Vagina (tissue), 2 donors: ENCODE measurements at regions not wholly inside any gene's neighbourhood (a gene's known extent, or its start where the extent isn't known, plus 50 kb on each side); places are given as distances from the start of the nearest gene placed in this dataset.
A peak's percentile ranks its signal among the peaks of the same experiment; 100 is the strongest.

ENCODE experiments used
- DNase-seq, 2 donors: peaks; one replicate each; pipeline ENCODE4 v3.0.0-alpha.2; 2017; ENCODE audit errors: extremely low spot score in 2 of 2
- H3K27ac ChIP-seq: fragments of 200-600 bp; sonication (generic); one replicate; pipeline ENCODE4 v1.5.1; 2019
- H3K27me3 ChIP-seq: fragments of 200-600 bp; sonication (generic); one replicate; pipeline ENCODE4 v1.5.1; 2019
- H3K36me3 ChIP-seq, 2 donors: fragments of 200-600 bp; sonication (generic); one replicate each; pipeline ENCODE4 v1.5.1; 2017 to 2019
- H3K4me1 ChIP-seq: fragments of 200-600 bp; sonication (generic); one replicate; pipeline ENCODE4 v1.5.1; 2019
- H3K4me3 ChIP-seq, 2 donors: fragments of 200-600 bp; sonication (generic); 1 replicate in 1 of 2; 2 replicates in 1 of 2; pipeline ENCODE4 v1.5.1; 2016 to 2019
- H3K9me3 ChIP-seq: fragments of 200-600 bp; sonication (generic); one replicate; pipeline ENCODE4 v1.5.1; 2019
- POLR2A ChIP-seq, 2 donors: fragments of 450-650 bp; IDR thresholded peaks; one replicate each; pipeline ENCODE4 v1.6.1; 2017; ENCODE audit warnings: antibody characterized with exemption in 2 of 2, mild to moderate bottlenecking in 2 of 2, moderate library complexity in 2 of 2
- POLR2AphosphoS5 ChIP-seq, 2 donors: sonication (generic); formaldehyde crosslinking; IDR thresholded peaks; one replicate each; pipeline ENCODE4 v1.9.0; 2017; ENCODE audit warnings: antibody characterized with exemption in 2 of 2, mild to moderate bottlenecking in 2 of 2, low read depth in 1 of 2; ENCODE audit not compliant: insufficient read depth in 1 of 2
- intact Hi-C: fragments of 100-400 bp; cut with DNase I; formaldehyde crosslinking; loops from one replicate; pipeline ENCODE4 v1.15.1; 2023
- TF ChIP-seq, protein P1 (sequence below), 3 experiments: fragments of 450-650 bp in 2 of 3; fragments of 200-600 bp in 1 of 3; sonication (generic) in 1 of 3; IDR thresholded peaks; one replicate each; pipeline ENCODE4 v1.5.1; 2017 to 2019; ENCODE audit warnings: antibody characterized with exemption in 3 of 3, mild to moderate bottlenecking in 2 of 3, moderate library complexity in 2 of 3

DNA sequence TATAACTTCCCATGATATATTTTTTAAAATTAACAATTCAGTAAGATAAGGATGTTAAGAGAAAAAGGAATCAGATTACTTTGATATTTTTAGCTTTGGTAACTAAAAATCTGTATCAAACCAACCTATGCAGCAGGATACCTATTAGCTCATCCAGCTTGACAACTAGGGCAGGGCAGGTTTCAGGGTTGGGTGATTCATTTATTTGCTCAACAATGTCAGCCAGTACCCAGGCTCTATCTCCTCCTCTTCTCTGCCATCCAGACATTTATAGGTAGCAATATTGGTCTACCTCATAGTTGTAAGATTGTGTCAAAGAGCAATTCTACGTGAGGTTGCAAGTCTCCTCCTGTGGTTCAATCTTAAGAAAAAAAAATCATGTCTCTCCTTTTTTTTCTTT lies 421.9 kb downstream of the ANKRD50 start:
- Histone ChIP-seq H3K36me3 (no peaks in the 10 kb centered on the region), H3K27me3 (no peaks in the 10 kb centered on the region), H3K4me3 (no peak overlapping the region), H3K4me1 (no peaks in the 10 kb centered on the region), H3K9me3 (no peaks in the 10 kb centered on the region), H3K27ac (no peak overlapping the region)
- TF ChIP-seq POLR2A (IDR thresholded peaks at IDR 0.05) (no peak), POLR2AphosphoS5 (IDR thresholded peaks at IDR 0.05; ENCODE audit: insufficient read depth in 1 of 2, low read depth in 1 of 2) (peak in 1 of 2 donors; percentile 30)
- intact Hi-C loops, result no loop called here
- DNase-seq, result no peak

- no peak overlapping the region for H3K27ac ChIP-seq
- TF ChIP-seq POLR2A (IDR thresholded peaks at IDR 0.05), result no peak
- TF ChIP-seq, protein P1, sequence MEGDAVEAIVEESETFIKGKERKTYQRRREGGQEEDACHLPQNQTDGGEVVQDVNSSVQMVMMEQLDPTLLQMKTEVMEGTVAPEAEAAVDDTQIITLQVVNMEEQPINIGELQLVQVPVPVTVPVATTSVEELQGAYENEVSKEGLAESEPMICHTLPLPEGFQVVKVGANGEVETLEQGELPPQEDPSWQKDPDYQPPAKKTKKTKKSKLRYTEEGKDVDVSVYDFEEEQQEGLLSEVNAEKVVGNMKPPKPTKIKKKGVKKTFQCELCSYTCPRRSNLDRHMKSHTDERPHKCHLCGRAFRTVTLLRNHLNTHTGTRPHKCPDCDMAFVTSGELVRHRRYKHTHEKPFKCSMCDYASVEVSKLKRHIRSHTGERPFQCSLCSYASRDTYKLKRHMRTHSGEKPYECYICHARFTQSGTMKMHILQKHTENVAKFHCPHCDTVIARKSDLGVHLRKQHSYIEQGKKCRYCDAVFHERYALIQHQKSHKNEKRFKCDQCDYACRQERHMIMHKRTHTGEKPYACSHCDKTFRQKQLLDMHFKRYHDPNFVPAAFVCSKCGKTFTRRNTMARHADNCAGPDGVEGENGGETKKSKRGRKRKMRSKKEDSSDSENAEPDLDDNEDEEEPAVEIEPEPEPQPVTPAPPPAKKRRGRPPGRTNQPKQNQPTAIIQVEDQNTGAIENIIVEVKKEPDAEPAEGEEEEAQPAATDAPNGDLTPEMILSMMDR (IDR thresholded peaks at IDR 0.05), result no peak
- no peak for TF ChIP-seq POLR2AphosphoS5 (IDR thresholded peaks at IDR 0.05; ENCODE audit: insufficient read depth in 1 of 2, low read depth in 1 of 2)
- no peaks in the 10 kb centered on the region for H3K27me3 ChIP-seq
- H3K36me3 ChIP-seq, result no peaks in the 10 kb centered on the region
- no peaks in the 10 kb centered on the region for H3K9me3 ChIP-seq
- no peak overlapping the region for H3K4me3 ChIP-seq
- intact Hi-C loops, result no loop called here
- no peak for DNase-seq
- H3K4me1 ChIP-seq, result no peaks in the 10 kb centered on the region
These were observed 417.1 kb downstream of the ANKRD50 start for GRCh38 chr4:124295413-124295812.

GRCh38 chr4:124304941-124305340 lies 407.6 kb downstream of the ANKRD50 start:
- Histone ChIP-seq H3K36me3 (no peaks in the 10 kb centered on the region), H3K4me1 (peaks cover 4% of the 10 kb centered on the region), H3K27ac (no peak overlapping the region), H3K9me3 (no peaks in the 10 kb centered on the region), H3K27me3 (no peaks in the 10 kb centered on the region), H3K4me3 (no peak overlapping the region)
- intact Hi-C loops, result no loop called here
- no peak for DNase-seq
- TF ChIP-seq, protein P1 (IDR thresholded peaks at IDR 0.05), result no peak
- TF ChIP-seq POLR2AphosphoS5 (IDR thresholded peaks at IDR 0.05; ENCODE audit: insufficient read depth in 1 of 2, low read depth in 1 of 2) (no peak), POLR2A (IDR thresholded peaks at IDR 0.05) (no peak)

DNA sequence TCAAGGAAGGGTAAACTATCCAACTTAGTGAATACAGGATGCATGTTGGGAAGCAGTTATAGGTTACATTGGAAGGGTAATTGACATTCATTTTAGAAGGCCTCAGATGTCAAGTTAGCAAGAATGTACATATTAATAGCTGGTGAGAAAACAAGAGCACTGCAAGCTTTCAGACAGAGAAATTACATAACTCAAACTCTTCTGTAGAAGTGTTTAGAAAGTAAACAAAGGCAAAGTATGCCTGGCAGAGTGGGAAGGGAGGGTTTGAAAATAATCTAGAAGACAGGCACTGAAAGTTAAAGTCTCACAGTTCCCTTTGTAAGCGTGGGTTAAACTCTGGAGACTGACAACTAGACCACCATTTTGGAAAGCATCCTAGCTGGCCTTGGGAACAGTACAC lies 406.2 kb downstream of the ANKRD50 start:
- H3K36me3 ChIP-seq, result no peaks in the 10 kb centered on the region
- H3K4me1 ChIP-seq, result peaks cover 4% of the 10 kb centered on the region

GRCh38 chr4:124307143-124307542 lies 405.4 kb downstream of the ANKRD50 start:
- Histone ChIP-seq H3K27ac (no peak overlapping the region), H3K36me3 (no peaks in the 10 kb centered on the region), H3K27me3 (no peaks in the 10 kb centered on the region), H3K4me1 (peaks cover 4% of the 10 kb centered on the region), H3K4me3 (no peak overlapping the region), H3K9me3 (no peaks in the 10 kb centered on the region)
- no peak for DNase-seq
- TF ChIP-seq POLR2AphosphoS5 (IDR thresholded peaks at IDR 0.05; ENCODE audit: insufficient read depth in 1 of 2, low read depth in 1 of 2) (no peak), POLR2A (IDR thresholded peaks at IDR 0.05) (no peak)
- TF ChIP-seq, protein P1 (IDR thresholded peaks at IDR 0.05), result no peak
- intact Hi-C loops, result no loop called here

More for the DNA sequence above, 406.2 kb downstream of the ANKRD50 start:
- no peak for DNase-seq
- Histone ChIP-seq H3K4me3 (no peak overlapping the region), H3K27ac (no peak overlapping the region), H3K27me3 (no peaks in the 10 kb centered on the region), H3K9me3 (no peaks in the 10 kb centered on the region)
- intact Hi-C loops, result no loop called here
- TF ChIP-seq POLR2A (IDR thresholded peaks at IDR 0.05), result no peak
- no peak for TF ChIP-seq POLR2AphosphoS5 (IDR thresholded peaks at IDR 0.05; ENCODE audit: insufficient read depth in 1 of 2, low read depth in 1 of 2)
- TF ChIP-seq, protein P1 (IDR thresholded peaks at IDR 0.05), result no peak
